ENCODE measurements at regions not wholly inside any gene's neighbourhood (a gene's known extent, or its start where the extent isn't known, plus 50 kb on each side); places are given as distances from the start of the nearest gene placed in this dataset.

DNA sequence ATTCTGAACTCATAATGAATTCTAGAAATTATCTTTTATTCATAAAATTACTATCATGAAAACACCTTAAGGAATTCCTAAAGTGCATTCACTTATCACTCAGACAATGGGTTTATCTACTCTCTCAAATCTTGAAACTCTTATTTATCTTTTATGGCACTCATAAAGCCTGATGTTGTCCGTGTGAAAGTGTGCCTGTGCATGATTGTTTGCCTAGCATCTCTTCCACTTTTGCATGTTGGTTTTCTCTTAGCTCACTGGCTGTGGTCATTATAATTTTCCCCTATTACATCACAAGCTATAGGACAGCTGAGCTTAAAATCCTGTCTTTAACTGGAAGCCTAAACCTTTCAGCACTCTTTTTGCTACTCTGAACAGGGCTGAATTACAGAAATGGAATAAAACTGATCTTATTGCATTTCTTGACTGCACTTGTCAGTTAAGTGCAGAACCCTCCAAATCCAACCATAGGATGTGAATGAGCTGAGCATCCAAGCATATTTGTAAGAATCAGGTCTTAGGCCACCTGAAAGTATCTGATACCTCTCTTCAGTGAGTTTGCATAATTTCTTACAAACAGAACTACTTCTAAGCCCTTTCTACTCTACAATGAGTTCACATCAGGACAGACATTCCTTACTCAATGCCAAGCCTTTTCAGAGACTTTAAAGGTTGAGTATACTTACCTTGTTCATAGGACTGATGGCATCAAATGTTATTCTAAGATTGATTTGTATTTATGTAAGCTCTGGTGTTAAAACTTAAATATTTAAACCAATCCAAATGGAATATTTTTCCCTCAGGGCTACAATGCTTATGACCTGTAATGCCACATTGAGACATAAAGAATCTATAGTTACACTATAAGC lies 221.2 kb upstream of the KITLG start:
- DNase-seq: no peak

GRCh38 chr12:88793096-88793495 lies 212.8 kb upstream of the KITLG start:
- no peak for DNase-seq

GRCh38 chr12:88790231-88790630 lies 210.0 kb upstream of the KITLG start:
- DNase-seq: no peak

GRCh38 chr12:88784166-88784565 lies 203.9 kb upstream of the KITLG start:
- DNase-seq: no peak

- DNase-seq: no peak
Measured at GRCh38 chr12:88782351-88782750, 202.1 kb upstream of the KITLG start.

- DNase-seq: no peak
Measured at GRCh38 chr12:88781909-88782308, 201.6 kb upstream of the KITLG start.

- no peak for DNase-seq
Measured at GRCh38 chr12:88778064-88778463, 197.8 kb upstream of the KITLG start.

DNA sequence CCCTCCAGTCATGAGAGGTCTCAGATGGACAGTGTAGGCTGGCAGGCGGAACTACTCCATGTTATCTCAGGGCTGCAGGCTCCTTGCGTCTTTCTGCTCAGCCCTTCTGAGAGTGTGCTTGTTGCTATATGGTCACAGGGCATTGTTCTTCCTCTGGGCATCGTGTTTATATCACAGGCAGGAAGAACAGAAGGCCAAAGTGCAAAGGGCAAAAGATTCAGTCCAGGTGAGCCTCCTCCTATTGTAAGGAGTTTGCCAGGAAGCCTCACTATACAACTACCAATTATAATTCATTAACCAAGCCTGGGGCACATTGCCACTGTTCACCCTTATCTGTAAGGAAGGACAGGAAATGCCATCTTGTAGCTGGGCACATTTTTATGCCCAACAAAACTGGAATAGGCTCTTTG lies 195.5 kb upstream of the KITLG start:
- DNase-seq: no peak

GRCh38 chr12:88767699-88768098 lies 187.4 kb upstream of the KITLG start:
- no peak for DNase-seq

GRCh38 chr12:88764781-88765480 lies 184.7 kb upstream of the KITLG start:
- no peak for DNase-seq

- no peak for DNase-seq
Measured at GRCh38 chr12:88763536-88764100, 183.3 kb upstream of the KITLG start.

- DNase-seq: no peak
Measured at GRCh38 chr12:88758176-88758575, 177.9 kb upstream of the KITLG start.

DNA sequence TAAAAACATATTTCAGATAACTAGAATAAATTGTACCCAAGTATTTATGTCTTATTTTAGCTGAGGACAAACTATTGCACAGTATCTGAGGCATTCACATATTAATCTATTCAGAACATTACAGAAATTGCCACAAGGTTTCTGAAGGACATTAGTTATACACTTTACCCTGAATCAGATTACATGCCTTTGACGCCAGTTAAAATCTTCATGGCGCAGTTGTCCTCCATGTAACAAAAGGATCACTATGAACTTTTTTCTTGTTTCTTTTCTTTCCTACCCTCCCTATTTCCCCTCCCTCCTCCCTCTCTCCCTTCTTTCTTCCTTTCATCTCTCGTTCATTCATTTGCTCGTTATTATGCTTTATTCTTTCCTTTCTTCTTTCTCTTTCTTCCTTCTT lies 176.6 kb upstream of the KITLG start:
- no peak for DNase-seq

- DNase-seq: no peak
Measured at GRCh38 chr12:88756153-88756552, 175.9 kb upstream of the KITLG start.

- no peak for DNase-seq
Measured at GRCh38 chr12:88753707-88754106, 173.4 kb upstream of the KITLG start.

GRCh38 chr12:88753066-88753465 lies 172.8 kb upstream of the KITLG start:
- DNase-seq: no peak

DNA sequence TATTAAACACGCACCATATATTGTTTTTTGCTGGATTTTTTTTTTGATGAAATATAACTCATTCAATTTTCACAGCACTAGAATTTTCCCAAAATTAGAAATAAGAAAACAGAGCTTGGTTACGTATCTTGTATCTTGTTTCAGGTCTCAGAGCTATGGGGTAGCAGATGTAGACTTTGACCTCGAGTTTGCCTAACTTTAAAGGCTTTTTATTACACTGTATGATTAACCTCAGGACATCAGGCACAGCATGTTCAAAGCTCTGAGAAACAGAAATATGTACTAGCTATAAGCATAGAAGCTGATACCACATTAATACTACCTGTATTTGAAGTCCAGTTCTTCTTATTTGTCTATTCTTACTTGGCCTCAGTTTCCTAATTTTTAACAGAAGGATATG lies 171.9 kb upstream of the KITLG start:
- no peak for DNase-seq

DNA sequence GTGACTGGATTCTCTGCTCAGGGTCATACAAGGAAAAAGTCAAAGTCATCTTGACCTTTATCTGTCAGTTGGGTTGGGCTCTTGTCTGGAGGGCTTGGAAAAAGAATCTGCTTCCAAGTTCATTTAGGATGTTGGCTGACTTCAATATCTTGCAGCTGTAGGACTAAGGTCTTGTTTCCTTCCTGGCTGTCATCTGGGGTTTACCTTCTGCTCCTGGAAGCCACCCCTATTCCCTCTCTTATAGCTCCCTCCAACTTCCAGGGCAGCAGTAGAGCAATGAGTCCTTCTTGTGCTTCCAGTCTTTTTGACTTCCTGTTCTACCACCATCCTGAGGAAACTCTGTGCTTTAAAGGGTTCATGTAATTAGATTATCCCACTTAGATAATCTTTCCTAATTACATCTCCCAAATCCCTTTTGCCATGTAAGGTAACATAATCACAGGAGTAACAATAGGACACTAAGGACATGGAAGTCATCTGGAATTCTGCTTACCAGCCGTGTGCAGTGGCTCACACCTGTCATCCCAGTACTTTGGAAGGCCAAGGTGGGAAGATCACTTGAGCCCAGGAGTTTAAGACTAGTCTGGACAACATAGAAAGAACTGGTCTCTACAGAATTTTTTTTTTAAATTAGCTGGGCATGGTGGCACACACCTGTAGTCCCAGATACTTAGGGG lies 170.7 kb upstream of the KITLG start:
- DNase-seq: no peak

DNA sequence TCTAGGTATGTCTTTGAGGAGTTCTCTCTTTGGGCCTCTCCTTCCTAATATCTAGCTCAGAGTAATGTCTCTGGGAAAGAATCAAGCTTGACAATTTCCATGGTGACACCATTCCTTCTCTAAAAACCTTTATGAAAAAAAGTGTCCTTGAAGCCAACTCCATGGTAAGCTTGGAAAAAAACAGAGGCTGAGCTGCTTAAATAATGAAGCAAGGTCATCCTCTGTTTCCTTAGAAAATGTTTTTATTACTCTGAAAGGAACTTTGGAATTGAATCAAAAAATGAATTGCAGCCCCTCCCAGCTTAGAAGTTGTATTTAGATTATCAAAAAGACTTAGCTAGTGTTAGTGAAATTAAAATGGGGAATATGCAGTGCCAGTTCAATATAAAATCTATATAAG lies 166.1 kb upstream of the KITLG start:
- no peak for DNase-seq

DNA sequence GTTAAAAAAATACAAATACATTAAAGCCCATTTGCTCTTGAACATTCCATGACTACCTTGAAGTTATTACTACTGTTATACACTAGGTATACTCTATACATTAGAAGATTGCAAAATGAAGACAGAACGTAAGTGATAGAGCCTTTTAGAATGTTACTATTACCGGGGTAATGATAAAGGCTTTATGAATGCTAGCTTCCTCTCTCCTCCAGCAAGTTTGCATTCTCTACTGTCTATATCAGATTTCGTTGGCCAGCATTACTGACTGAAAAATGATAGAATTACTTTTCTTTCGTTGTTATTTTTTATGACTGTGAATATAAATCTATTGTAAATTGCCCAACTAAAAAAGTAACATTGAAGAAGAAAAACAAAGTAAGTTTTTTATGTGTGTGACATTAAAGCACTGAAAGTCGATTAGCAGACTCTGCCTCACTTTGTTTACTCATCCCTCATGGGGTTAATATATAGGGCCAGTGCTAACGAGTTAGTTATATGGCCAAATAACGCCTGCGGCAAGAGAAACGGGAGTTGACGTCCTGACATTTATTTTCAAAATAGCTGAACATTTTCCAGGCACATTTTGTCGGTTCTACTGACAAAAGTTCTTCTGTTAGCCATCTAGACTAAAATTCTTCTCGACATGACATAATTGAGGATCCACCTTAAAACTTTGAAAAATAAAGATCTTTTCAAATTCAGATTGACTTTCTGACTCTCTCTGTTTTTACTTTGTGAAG lies 163.8 kb upstream of the KITLG start:
- DNase-seq: no peak

DNA sequence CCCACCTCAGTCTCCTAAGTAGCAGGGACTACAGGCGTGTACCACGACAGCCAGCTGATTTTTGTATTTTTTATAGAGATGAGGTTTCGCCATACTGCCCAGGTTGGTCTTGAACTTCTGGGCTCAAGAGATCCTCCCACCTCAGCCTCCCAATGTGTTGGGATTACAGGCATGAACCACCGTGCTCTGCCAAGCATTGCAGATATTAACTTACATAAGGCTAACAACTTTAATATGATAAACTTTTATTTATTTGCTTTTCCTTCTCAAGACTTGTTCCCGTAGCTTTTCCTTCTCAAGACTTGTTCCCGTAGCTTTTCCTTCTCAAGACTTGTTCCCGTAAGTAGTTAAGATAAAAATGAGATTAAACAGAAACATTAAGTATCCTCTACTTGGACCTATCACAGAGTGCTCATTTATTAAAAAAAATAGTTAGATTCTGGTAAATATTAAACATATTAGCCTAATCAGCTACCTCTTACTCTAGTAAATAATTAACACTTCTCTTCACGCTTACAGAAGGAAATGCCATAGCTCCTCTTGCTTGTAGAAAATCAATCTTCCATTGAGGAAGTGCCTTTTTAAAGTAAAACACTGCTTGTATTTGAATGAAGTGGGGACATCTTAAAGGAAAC lies 157.7 kb upstream of the KITLG start:
- DNase-seq: no peak

- no peak for DNase-seq
Measured at GRCh38 chr12:88736031-88736430, 155.8 kb upstream of the KITLG start.

Data from retina (tissue), 1 donor.